Ramos (cell line): ENCODE measurements at regions not wholly inside any gene's neighbourhood (a gene's known extent, or its start where the extent isn't known, plus 50 kb on each side); places are given as distances from the start of the nearest gene placed in this dataset.

Experiments used
- in situ Hi-C: fragments of 300-500 bp; cut with MboI; formaldehyde crosslinking; loops from one replicate; pipeline ENCODE4 v1.14.3; 2022; ENCODE audit warnings: low sequenced_read_pairs; ENCODE audit not compliant: unreplicated experiment

GRCh38 chr1:200354243-200354642, 55.6 kb downstream of the ZNF281 start:
- in situ Hi-C loops, result no loop called here

DNA sequence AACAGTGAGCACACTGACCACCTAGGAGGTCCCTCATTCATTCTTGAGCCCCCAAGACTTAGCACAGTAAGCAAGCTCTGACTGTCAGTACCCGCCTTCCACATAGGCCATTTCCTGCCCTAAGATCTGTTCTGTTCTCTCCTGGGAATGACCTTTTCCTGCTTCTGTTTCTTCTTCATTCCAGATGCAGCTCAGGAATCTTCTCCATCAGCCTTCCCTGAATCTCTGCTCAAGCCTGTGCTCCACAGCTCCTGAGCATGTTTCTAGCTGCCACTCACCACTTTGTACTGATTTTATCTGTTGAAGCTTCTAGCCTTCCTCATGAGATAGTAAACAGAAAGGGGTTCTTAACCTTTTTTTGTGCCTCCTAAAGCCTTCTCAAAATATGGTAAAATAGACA, 56.6 kb downstream of the ZNF281 start:
- in situ Hi-C loops, result no loop called here

DNA sequence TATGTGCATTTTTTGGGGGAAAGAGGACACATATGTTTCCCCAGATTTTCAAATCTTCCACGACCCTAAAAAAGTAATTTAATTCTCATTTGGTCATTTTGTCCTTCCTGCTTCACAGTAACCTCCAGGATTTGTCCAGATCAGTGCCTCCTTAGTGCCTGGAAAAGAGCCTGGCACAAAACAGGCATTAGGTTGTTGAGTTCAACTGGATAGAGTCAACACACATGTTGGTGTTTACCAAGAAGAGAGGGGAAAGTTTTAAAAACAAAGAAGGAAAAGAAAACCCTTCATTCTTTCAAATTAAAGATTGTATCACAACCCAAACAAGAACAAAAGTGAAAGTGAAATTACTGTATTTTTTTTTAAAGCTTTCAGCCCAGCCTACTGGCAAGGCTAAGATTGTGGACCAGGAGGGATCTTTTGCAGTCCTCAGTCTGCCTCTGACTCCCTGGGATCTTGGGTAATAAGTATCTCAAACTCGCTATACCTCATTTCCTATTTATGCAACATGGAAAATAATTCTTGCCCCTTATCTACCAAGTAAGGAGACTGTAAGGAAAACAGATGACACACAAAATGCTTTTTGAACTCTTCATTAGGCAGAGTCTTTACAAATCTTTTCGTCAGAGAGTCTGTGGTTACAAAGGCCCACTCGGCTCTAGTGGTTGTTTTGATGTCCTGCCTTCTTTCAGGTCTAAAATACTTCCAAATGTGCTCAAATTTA, 57.8 kb downstream of the ZNF281 start:
- in situ Hi-C loops, result no loop called here

- in situ Hi-C loops, result no loop called here
Observed at GRCh38 chr1:200351425-200351824, 58.4 kb downstream of the ZNF281 start.

DNA sequence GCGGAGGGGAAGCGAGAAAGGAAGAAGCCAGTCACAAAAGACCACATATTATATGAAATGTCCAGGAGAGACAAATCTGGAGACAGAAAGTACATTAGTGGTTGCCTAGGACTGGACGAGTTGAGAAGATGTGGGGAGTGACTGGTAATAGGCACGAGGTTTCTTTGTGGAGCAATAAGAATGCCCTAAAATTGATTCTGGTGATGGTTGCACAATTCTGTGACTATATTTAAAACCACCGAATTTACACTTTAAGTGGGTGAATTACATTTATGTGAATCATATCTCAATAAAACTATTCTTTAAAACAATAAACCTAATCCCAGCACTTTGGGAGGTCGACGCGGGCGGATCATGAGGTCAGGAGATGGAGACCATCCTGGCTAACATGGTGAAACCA, 63.1 kb downstream of the ZNF281 start:
- in situ Hi-C loops, result no loop called here

DNA sequence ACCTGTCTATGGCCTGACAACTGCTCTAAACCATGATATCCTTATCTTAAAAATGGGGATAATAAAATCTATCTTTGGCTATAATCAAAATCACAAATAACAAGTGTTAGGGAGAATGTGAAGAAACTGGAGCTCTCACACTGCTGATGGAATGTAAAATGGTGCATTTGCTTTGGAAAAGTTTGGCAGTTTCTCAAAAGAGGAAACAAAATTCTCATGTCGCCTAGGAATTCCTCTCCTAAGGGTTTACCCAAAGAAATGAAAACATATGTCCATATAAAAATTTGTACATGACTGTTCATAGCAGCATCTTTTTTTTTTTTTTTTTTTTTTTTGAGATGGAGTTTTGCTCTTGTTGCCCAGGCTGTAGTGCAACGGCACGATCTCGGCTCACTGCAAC, 64.3 kb downstream of the ZNF281 start:
- in situ Hi-C loops, result no loop called here

- in situ Hi-C loops, result no loop called here
Observed at GRCh38 chr1:200343874-200344273, 66.0 kb downstream of the ZNF281 start.

GRCh38 chr1:200342511-200343311, 67.1 kb downstream of the ZNF281 start:
- in situ Hi-C loops, result no loop called here

DNA sequence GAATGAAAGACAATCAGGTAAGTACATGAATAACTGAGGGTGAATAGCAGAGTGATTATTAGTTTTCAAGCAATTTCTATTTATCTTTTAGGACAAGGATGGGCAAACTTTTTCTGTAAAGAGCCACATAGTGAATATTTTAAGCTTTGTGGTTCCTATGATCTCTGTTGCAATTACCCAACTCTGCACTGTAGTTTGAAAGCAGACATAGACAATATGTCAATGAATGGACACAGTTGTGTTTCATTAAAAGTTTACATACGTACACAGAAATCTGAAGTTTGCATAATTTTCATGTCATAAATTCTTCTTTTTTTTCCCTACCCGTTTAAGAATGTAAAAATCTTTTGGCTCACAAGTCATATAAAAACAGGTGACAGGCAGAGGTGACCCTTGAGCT, 71.4 kb downstream of the ZNF281 start:
- in situ Hi-C loops, result no loop called here

DNA sequence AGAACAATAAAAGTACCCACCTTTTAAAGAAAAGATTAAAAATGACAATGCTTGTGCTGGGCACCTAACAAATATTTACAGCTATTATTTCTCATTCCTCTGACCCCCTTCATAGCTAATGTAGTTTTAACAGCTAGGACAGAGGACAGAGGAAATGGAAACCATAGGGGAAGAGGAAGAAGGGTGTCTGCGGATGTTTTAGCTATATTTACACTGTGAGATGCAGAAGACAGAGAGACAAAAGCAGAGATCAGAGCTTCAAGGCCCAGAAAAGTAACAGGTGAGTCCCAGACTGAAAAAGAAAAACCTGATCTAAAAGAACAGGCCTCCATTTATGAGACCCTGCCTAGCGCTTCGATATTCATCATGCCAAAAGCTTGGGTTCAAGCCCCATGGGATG, 72.0 kb downstream of the ZNF281 start:
- in situ Hi-C loops, result no loop called here

DNA sequence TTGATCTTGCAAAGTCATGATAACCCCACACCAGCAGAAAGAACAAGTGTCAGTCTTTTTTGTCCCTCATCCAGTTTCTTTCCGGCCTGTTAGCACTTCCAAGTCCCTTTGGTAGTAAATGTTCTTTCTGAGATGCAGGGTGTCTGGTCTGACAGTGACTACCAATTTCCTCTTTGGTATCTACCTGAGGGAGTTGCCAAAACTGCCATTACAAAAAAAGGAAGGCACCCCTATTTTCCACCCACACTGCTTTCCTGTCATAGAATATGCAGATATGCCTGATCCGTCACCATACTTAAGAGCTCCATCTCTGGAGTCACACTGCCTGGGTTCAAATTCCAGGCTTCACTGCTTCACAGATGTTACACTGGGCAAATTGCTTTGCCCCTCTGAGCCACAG, 72.4 kb downstream of the ZNF281 start:
- in situ Hi-C loops, result no loop called here

DNA sequence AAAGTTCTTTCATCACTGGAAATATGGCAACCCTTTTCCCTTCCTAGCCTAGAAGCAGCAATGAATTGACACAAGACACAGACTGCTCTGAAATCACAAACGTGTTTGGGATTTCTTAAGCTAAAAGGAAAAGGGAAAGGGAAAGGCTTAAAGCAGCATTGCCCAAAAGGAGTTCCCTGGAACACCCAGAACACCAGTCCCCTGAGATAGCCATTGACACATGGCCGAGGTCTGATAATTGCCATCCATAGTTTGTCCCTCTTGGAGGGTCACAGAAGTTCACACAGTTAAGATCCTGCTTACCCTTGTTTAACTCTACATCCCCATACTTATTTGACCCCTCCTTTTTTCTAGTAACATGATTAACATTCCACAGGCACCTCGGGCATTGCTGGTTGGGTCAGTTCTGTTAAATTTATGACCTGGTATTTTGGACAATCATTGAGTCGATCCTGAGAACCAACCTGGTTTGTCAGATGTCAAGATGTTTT, 72.9 kb downstream of the ZNF281 start:
- in situ Hi-C loops, result no loop called here

DNA sequence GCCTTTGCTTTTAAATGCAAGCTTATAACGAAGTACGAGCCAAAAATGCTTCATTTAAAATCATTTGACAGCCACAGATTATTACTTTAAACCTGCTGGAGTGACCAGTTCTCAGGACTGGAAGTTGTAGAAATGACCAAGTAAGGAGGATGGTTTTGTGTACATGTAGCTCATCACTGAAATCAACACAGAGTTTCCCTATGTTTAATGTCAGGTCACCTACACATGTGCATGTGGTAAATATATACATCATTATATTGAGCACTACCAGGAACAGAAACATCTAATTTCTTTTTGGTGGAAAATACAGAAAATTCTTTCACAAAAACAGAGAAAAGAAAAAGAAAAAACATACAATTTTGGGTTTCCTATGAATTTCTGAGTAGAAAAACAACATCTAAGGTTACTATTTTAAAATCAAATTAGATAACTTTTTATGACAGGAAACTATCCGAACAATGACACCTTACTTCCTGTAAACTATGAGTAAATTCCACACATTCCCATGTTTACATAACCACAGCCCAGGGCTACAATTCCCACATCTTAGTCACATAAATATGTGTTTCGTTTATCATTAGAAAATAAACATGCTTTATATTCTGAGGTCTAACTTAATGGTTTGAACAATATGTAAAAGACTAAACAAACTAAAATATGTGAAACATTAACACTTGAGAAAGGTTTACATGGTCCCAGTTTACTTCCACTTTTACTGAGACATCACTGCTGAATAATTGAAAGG, 73.6 kb downstream of the ZNF281 start:
- in situ Hi-C loops, result no loop called here

GRCh38 chr1:200334661-200335256, 75.1 kb downstream of the ZNF281 start:
- in situ Hi-C loops, result no loop called here

DNA sequence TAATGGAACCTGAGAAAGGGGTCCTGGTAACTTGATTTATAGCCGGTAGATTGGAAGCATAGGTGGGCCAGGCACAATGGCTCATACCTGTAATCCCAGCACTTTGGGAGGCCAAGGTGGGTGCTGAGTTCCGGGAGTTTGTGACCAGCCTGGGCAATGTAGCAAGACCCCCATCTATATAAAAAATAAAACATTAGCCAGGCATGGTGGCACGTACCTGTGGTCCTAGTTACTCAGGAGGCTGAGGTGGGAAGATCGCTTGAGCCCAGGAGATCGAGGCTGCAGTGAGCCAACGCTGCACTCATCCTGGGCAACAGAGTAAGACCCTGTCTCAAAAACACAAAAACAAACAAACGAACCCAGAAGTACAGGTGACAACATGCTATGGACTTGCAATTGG, 76.5 kb downstream of the ZNF281 start:
- in situ Hi-C loops, result no loop called here

- in situ Hi-C loops, result no loop called here
Observed at GRCh38 chr1:200332716-200333115, 77.1 kb downstream of the ZNF281 start.

DNA sequence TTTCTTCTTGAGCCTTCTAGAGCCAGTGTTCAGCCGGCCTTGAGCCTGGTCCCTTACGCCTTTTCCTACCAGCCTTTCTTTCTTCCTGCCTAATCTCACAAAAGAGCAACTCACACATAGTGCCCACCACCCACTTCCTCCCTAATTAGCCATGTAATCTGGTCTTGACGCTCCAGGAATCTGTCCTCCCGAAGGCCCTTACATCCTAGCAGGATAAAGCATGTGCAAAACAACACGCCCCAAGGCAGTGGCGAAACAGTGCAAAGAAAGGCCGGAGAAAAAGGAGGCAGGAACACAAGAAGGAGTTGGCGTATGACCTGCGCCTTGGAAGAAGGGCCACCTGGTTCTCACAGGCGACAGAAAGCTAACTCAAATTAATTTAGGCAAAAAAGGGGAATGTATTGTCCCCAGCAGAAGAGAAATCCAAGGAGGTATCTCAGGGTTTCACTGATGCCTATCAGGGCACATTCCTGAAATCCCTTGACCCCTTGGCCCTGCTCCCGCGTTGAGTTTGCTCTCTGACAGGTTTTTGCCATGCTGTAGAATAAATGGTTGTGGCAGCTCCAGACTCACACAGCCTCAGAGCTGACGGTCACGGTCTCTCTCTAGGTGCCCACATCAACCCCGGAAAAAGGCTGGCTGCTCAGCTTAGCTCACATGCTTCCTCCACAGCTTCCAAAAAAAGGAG, 79.0 kb downstream of the ZNF281 start:
- in situ Hi-C loops, result no loop called here

GRCh38 chr1:200329208-200329882, 80.5 kb downstream of the ZNF281 start:
- in situ Hi-C loops, result no loop called here

- in situ Hi-C loops, result no loop called here
Observed at GRCh38 chr1:200328379-200328778, 81.5 kb downstream of the ZNF281 start.
